ENCODE measurements at regions not wholly inside any gene's neighbourhood (a gene's known extent, or its start where the extent isn't known, plus 50 kb on each side); places are given as distances from the start of the nearest gene placed in this dataset.

DNA sequence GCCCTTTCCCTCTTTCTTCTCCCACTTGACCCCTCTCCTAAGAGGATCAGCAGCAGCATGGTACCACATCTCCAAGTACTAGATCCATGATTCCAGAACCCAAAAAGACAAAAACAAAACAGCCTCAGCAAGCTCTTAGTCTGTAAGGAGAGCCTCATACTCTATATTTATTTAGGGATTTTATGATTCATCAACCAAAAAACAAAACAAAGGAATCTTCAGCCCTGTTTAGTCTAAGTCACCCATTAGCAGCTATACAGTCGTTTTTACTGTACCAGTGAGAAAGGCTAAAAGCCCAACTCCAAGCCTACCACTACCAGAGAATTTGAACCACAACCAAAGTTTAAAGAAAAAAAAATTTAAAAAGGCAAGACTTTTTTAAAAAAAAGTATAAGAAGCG is 1020.3 kb upstream of the CADM2 start:
- TF ChIP-seq, protein P1, sequence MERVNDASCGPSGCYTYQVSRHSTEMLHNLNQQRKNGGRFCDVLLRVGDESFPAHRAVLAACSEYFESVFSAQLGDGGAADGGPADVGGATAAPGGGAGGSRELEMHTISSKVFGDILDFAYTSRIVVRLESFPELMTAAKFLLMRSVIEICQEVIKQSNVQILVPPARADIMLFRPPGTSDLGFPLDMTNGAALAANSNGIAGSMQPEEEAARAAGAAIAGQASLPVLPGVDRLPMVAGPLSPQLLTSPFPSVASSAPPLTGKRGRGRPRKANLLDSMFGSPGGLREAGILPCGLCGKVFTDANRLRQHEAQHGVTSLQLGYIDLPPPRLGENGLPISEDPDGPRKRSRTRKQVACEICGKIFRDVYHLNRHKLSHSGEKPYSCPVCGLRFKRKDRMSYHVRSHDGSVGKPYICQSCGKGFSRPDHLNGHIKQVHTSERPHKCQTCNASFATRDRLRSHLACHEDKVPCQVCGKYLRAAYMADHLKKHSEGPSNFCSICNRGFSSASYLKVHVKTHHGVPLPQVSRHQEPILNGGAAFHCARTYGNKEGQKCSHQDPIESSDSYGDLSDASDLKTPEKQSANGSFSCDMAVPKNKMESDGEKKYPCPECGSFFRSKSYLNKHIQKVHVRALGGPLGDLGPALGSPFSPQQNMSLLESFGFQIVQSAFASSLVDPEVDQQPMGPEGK (CRISPR knock-in tag; IDR thresholded peaks at IDR 0.05; ENCODE audit: borderline replicate concordance): no peak
- TF ChIP-seq ZFP30 (CRISPR knock-in tag; IDR thresholded peaks at IDR 0.05): no peak
- no peak for TF ChIP-seq ARNTL (CRISPR knock-in tag; IDR thresholded peaks at IDR 0.05; ENCODE audit: borderline replicate concordance, low read depth)
- no peak for TF ChIP-seq ZFP3 (CRISPR knock-in tag; IDR thresholded peaks at IDR 0.05)
